ENCODE measurements at regions not wholly inside any gene's neighbourhood (a gene's known extent, or its start where the extent isn't known, plus 50 kb on each side); places are given as distances from the start of the nearest gene placed in this dataset.
"Not testable (repeated sequence)": the region's sequence is repeated elsewhere in the genome, so short reads cannot be mapped to it uniquely, and the experiment has no call there.

DNA sequence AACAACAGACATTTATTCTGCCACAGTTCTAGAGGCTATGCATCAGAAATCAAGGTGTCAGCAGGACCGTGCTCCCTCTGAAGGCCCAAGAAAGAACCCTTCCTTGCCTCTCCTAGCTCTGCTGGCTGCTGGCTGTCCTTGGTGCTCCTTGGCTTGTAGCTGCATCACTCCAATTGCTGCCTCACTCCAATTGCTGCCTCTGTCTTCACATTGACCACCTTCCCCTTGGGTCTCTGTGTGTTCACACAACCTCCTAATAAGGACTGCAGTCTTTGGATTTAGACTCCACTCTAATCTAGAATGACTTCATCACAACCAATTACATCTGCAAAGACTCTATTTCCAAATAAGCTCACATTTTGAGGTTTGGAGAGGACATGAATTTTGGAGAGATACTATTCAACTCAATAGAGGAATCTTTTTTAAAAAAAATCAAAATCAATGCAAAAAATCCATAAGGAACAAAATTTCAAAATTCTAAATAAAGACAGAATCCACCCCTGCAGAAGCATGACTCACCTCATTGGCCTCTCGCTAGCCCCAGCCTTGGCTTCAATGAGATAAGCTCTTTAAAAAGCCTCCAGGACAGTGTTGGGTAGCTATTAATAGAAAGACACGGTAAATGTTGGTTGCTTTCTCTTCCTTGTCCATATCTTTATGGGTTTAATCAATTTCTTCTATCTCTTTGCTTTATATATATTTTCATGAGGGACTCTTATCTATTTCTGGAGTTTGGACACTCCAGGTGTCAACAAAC is 267.6 kb upstream of the MGAT5 start:
- no peak for ATAC-seq

DNA sequence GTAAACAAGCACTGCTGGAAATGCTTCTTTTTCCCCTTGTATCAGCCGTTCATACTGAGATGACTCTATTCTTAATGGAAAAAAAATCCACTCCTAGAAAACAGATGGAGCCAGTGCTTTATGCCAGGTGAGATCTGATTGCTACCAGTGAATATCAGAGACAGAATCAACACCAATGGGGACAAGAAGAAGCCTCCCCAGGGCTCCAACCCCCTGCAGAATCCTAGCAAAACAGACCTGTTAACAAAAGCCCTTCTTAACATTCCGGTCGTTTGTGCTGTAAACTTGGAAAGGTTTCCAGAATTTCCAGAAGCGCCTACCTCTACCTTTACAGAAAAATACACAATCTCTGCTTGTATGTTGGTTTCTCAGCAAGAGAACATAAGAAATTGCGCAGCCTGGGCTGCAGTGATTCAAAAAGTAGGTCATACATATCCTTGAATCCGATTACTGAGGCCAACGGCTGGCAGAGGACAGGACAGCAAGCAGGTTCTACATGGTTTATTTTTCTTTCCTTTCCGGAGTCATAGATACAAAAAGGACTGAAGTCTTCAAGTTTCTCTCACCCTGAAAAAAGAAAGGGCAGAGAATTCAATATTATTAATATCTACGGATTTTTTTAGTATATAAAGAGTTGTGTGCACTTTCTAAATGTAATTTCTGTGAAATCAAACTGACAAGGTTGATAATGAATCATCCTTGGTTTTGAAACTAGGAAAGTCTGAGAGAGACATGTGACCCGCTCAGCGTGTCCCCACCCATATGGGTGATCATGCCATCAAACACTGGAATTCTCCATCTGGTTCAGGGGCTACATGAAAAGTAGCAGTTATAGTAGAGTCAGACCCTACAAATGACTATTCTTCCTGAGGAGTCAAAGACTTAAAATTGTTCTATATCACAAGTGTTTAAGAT is 266.7 kb upstream of the MGAT5 start:
- no peak for ATAC-seq

DNA sequence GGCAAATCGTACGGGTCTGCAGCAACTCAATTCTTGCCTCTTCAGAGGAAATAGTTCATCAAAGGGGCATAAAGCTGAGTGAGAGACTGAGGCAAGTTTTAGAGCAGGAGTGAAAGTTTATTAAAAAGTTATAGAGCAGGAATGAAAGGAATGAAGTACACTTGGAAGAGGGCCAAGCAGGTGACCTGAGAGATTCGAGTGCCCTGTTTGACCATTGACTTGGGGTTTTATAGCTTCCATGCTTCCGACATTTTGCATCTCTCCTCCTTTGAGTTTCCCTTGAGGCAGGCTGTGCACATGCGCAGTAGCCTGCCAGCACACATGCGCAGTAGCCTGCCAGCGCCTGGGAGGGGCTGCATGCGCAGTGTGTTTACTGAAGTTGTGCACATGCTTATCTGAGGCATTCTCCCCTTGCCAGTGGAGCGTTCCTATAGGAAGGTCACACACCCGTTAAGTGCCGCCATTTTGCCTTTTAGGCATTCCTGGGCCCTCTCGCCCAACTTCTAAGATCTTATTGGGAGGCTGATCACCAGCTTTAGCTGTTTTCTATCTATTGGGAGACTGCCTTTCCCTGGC is 265.5 kb upstream of the MGAT5 start:
- ATAC-seq, result no peak

DNA sequence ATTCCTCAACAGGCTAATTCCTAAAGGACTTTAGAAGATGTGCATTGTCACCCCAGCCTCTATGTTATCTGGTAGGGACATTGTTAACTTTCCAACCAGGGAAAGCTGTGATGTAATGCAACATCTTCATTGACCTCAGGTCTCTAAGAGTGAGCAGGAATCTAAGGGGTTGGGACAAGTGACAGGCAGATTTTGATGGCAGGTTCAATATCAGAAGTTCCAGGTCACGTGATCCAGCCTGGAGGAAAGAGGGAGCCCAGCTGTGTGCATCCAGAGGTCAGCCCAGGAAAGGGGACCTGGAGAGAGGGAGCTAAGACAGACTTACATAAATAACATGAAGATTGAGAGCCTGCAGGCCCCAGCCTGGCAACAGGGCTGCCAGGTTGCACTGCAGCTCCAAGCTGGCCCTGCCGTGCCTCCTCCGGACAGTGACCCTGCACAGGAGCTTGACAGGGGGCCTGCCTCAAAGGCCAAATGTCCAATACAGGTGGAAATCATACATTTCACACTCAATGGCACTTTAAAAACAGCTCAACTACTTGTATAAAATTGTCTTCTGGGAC is 262.2 kb upstream of the MGAT5 start:
- ATAC-seq, result no peak

DNA sequence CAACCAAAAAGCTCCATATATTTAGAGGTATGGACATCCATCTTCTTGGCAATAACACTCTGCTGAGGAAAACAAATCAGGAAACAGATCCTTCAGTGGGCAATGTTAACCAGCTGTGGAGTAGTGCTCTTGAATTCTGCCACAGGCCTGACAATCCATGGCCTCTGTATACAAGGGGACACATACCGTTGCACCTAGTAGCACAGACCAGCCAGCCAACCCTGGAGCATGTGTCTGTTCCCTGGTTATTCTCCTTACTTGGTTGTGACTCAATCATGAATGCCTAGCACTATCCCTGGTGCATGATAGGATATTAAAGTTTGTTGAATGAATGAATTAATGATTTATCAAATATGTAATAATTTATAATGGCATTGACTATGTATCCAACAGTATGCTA is 261.4 kb upstream of the MGAT5 start:
- no peak for ATAC-seq

DNA sequence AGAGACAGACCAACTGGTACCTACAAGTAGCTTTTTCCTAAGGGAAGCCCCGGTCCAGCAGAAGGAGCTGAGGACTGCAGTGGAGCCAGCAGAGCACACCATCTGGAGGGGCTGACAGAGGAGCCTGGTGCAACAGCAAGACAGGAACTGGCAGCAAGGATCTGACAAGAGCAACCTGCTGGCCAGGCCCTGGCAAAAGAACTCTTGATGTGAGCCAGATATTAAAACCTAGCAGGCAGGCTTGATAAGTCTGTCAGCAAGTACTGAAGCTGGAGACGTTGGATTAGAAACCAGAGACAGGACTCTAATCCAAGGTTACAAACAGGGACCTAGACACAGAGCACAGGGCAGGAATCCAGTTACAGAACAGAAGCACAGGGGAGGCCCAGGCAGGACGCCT is 260.7 kb upstream of the MGAT5 start:
- ATAC-seq, result no peak

DNA sequence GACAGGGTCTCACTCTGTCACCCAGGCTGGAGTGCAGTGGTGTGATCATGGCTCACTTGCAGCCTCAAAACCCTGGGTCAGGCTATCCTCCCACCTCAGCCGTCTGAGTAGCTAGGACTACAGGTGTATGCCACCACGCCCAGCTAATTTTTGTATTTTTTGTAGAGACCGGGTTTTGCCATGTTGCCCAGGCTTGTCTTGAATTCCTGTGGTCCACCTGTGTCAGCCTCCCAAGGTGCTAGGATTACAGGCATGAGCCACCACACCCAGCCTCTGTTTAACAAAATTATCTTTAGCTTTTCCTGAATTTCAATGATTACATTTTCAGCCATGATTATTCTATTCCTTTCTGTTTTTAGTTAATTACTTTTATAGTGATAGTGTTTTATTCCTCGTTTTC is 255.1 kb upstream of the MGAT5 start:
- ATAC-seq, result not testable (repeated sequence)

DNA sequence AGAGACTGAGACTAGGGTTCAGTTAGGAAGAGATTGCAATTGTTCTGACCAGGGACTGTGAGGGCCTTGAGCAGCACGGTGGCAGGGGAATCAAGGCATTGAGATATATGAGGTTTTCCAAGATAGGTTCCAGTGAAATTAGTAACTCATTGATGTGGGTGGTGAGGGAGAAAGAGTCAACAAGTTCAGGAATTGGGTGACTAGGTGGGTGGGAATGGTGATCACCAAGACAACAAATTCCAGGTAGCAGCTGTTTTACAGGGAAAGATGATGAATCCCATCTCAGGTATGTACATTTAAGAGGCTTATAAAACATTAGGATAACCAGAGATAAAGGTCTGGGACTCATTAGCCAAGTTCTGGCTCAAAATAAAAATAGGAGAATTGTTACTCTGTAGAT is 251.5 kb upstream of the MGAT5 start:
- ATAC-seq, result no peak

DNA sequence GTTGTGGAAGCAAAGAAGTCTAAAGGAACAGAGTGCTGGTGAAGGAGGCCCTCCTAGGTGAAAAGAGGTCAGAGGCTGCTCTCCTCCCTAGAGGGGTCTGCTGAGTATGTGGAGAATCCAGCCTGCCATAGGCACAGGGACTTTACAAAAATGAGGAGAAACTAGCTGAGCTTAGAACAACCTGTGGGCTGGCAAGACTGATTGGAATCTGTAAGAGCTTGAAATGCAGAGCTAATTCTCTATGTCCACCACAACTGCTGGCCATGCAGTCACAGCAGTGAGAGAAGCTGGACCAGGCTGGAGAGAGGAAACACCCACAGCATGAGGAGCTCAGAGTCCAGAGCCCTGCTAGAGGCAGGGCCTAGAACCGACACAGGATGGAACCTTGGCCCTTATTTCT is 251.0 kb upstream of the MGAT5 start:
- no peak for ATAC-seq

DNA sequence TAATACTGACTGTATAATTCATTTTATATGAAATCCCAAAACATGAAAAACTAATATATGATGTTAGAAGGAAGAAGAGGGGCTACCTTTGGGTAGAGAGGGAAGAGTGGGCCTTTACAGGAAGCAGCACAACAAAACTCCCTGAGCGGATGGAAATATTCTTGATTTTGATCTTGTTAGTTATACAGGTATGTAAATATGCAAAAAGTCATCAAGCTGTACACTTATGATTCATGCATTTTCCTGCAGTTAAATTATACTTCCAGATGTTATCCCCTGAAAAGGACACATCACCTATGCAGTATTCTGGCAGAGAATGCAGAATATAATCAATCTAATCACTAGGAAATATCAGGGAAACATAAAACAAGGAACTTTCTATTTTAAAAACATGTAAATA is 249.4 kb upstream of the MGAT5 start:
- ATAC-seq, result no peak

DNA sequence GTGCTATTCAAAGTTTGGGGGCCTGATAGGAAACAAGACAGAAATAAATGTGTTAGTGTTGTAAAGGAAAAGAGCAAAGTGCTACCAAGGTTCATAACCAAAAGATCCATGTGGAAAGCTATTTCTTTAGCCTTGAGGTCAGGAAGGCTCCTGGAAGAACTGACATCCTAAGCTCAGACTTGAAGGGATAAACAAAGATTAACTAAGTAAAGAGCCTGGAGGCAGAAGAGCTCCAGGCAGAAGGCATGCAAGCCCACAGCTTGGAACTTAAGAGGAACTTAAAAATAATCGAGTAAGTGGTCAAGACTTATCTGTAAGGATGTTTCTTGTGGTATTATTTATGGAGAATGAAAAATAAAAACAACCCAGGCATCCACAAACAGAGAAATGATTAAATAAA is 245.0 kb upstream of the MGAT5 start:
- ATAC-seq, result no peak

DNA sequence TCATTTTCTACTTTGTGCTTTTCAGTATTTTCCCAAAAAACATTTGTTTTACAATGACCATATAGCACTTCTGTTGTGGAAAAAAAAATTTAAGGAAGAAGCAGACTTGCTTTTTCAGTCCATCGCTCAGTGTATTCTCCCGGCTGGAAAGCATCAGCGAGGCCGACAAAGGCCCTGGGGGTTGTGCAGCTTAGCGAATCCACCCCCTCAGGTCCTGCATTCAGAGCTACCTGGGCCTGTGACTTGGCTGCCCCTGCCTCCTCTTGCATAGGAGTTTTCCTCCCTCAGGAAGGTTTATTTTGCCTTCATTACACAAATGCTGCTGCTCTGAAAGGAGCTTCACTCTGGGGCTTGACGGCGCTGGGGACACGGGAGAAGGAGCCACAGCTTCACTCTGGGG is 244.4 kb upstream of the MGAT5 start:
- ATAC-seq, result no peak

DNA sequence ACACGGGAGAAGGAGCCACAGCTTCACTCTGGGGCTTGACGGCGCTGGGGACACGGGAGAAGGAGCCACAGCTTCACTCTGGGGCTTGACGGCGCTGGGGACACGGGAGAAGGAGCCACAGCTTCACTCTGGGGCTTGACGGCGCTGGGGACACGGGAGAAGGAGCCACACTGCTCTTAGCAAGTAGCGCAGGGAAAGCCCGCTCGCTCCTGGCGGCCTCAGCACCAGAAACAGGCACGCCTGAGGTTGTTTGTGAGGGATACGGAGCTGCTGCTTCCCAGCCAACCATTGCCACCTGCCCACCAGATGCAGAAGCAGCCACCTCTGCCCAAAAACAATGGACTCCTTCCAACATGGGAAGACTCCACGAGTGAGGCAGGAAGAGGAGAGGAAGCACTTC is 244.0 kb upstream of the MGAT5 start:
- not testable (repeated sequence) for ATAC-seq

DNA sequence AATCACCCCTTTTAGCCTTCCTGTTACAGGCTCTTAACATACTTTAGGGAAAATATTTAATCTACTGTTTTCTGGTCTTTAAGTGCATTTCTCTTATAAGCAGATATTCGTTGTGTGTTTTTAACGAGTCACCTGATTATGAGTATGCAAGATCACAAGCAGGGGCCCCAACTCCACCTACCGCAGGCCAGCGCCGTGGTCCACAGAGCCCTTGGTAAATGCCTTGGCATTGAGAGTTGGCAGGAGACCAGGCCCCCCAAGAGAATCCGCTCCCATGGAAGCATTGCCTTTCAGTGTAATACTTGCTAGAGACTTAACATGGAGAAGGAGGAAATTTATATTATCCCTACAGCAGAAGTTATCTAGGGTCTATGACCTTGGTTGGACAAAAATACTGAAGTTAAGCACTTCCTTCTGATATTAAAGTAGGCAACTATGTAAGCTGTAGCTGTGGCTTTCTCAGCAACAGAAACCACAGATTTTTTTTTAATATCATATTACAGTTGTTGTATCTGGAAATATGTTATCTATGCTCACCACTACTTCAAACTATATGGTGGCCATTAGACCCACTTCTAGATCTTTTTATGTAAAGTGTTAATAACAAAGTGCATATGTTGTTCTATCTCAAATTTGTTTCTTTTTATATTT is 241.8 kb upstream of the MGAT5 start:
- ATAC-seq, result no peak

DNA sequence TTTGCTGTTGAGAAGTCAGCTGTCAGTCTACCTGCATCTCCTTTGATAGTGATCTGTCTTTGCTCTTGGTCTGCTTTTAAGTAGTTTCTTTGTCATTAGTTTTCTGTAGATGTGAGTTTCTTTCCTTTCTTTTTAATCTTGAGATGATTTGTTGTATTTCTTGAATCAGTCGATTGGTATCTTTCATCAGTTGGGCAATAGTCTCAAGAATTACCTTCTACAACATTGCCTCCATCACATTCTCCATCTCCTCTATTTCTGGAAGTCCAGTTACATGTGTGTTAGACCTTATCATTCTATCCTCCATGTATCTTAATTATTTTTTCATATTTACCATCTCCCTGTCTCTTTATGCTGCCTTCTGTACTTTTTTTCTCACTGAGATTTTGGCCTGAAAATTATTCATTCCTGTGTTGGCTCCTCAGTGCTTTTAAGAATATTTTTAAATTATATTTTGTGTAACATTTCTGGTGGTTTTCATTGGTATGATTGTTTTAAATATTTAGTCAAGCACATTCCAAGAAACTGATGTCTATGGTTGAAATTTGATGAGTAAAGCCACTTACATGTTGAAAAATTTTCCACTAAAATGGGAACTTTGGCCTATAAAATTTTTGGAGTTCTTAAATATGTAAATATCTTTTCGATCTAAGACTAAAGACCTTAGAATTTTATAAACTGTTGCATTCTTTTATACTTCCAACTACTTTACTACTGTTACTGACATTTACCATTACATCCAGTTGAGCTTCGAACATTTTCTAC is 239.5 kb upstream of the MGAT5 start:
- ATAC-seq, result no peak

DNA sequence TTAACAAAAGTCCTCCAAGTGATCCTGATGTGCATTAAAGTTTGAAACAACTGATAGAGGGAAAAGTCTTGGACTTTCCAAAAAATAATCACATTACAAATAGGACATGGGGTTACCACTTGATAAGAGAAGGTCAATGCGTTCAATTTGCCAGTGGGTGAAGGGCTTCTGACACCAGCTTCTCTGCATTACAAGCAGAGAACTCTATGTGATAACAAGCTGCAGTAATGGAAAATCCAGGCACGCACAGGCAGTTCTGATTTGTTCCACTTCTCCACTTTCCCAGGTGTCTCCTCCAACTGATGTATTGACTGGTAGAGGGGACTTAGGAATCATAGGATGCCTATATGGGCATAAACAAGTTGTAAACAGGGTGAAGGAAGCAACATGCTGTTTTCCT is 234.0 kb upstream of the MGAT5 start:
- no peak for ATAC-seq

DNA sequence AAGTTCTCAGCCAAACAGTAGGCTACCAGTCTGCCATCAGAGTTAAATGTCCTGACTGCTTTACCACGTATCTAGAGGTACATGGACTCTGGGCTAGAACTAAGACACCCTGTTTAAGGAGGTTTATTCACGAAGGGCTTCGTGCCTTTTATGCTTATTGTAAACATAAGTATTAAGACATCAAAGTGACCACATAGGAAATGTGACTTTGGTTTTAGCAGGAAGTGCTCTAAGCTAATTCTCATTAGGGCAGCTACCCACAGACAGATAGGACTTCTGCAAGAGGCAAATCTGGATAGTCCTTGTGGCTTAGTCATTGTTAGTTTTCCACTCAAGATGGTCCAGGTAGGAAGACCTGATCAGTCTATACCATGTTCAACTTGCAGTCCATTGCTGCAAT is 233.3 kb upstream of the MGAT5 start:
- ATAC-seq, result no peak

DNA sequence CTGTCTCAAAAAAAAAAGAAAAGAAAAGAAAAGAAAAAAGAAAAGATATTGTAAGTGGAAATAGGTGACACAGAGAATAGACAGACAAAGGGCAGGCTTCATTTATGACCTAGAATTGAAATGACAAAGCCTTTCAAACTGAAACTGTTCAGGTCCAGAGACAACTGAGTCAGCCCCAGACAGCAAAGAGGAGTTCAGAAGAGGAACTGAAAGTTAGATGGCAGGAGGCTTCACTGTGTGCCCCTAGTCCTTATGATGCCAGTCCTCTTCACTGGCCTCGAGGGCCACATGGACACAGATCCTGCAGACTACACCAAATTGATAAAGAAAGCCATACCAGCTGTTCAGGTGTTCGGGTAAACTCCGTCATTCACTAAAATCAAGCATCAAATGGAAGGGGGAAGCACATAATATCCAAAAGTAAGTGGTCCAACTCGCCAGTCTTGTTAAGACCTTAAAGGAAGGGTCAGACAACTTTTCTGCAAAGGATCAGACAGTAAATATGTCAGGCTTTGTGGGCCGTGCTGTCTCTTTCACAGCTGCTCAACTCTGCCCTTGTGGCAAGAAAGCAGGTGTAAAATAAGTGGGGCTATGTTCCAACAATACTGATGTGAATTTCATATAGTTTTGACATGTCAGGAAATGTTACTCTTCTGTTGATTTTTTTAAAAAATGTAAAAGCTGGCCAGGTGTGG is 231.9 kb upstream of the MGAT5 start:
- ATAC-seq, result no peak

DNA sequence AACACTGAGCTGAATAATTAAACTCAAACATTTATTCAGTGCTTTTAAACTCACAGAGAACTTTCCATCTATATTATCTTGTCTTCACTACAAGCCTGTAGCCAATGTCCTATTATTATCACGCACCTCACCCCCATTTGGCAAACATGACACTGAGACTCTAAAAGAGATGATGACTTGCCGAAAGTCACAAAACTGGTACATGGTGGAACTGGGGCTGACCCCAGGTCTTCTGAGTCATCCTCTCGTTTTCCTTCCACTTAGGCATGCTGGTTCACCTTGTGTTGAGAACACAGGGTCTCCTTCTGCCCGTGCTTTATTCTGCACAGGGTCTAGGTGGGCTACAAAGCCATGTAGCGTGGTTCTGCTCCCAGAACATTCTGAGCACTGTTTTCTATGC is 230.0 kb upstream of the MGAT5 start:
- ATAC-seq, result no peak

DNA sequence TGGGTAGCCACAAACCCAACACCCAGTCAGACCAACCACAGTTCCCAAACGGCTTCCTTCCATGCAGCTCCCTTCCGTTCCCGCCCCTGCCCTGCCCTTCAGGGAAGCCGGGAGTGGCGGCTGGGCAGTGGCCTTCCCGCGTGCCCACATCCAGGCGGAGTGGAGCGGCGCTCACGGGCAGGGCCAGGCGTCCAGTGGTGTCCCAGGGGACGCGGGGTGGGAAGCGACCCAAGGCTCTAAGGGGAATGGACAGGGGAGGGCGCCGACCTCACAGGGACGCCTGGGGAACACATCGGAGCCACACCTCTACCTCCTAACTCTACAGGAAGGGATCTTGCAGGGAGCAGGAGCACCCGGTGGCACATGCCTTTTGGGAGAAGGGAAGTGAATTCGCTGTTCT is 225.9 kb upstream of the MGAT5 start:
- no peak for ATAC-seq

DNA sequence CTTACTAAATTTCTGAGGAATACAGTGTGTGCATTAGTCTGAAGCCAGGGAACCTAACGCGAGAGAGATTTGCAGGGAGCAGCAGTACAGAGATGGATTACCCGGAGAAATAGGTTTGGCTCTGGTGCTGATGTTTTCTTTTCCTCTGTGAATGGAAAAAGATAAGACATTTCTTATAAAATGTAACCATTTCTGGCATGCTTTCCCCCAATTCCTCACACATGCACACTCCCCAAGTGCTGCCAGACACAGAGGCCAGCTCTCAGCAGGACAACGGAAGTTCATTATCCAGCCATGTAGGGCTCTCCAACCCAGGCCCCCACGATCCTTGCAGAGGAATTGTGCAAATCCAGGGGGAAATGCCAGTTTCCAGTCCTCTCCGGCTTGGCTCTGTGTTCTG is 224.5 kb upstream of the MGAT5 start:
- no peak for ATAC-seq

DNA sequence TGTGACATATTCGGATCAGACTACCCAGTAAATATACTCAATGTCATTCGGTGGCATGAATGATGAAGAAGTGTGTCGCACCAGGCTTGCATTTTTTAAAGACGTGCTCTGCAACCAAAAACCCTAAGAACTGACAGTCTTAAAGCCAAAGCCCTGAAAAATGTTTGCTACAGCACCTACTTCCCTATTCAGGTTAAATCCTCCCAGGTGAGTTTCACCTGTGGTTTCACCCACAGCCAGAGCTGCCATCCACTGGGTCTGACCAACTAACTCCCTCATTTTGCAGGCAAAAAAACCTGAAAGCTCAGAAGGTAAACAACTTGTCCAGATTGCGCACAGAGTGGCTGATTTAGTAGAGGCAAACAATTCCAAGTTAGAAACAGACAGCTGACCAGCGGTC is 222.3 kb upstream of the MGAT5 start:
- ATAC-seq, result no peak
